Smooth muscle cell (in vitro differentiated cells): ENCODE measurements at regions not wholly inside any gene's neighbourhood (a gene's known extent, or its start where the extent isn't known, plus 50 kb on each side); places are given as distances from the start of the nearest gene placed in this dataset.

ENCODE experiments used
- DNase-seq: peaks from one replicate; lab custom pipeline; 2025; ENCODE audit not compliant: unreplicated experiment; lab: John Stamatoyannopoulos, UW
- H2AFZ ChIP-seq: fragments of 200-600 bp; sonication (generic); 2 replicates; pipeline ENCODE4 v1.6.0; 2016; ENCODE audit warnings: antibody characterized with exemption, low read depth, mild to moderate bottlenecking
- H3F3A ChIP-seq: fragments of 200-600 bp; sonication (generic); 2 replicates; pipeline ENCODE4 v1.6.0; 2017; ENCODE audit warnings: antibody characterized with exemption, low read depth
- H3K27ac ChIP-seq: fragments of 200-600 bp; sonication (generic); 2 replicates; pipeline ENCODE4 v1.5.1; 2016; ENCODE audit warnings: low read depth, mild to moderate bottlenecking
- H3K27me3 ChIP-seq: fragments of 200-600 bp; sonication (generic); 2 replicates; pipeline ENCODE4 v1.6.1; 2016; ENCODE audit warnings: low read depth, mild to moderate bottlenecking
- H3K36me3 ChIP-seq: fragments of 200-600 bp; sonication (generic); 2 replicates; pipeline ENCODE4 v1.5.1; 2016; ENCODE audit warnings: low read depth
- H3K4me1 ChIP-seq: fragments of 200-600 bp; sonication (generic); 2 replicates; pipeline ENCODE4 v1.5.1; 2016; ENCODE audit warnings: low read depth
- H3K4me2 ChIP-seq: fragments of 200-600 bp; sonication (generic); 2 replicates; pipeline ENCODE4 v1.6.0; 2016; ENCODE audit warnings: mild to moderate bottlenecking
- H3K4me3 ChIP-seq: fragments of 200-600 bp; sonication (generic); 2 replicates; pipeline ENCODE4 v1.5.1; 2016; ENCODE audit warnings: mild to moderate bottlenecking
- H3K79me2 ChIP-seq: fragments of 200-600 bp; sonication (generic); 2 replicates; pipeline ENCODE4 v1.6.0; 2016; ENCODE audit warnings: low read depth, mild to moderate bottlenecking
- H3K9ac ChIP-seq: fragments of 200-600 bp; sonication (generic); 2 replicates; pipeline ENCODE4 v1.6.0; 2016; ENCODE audit warnings: low read depth
- H3K9me3 ChIP-seq: fragments of 200-600 bp; sonication (generic); replicated peaks from 2 replicates; pipeline ENCODE4 v1.5.1; 2016; ENCODE audit warnings: low read depth
- H4K20me1 ChIP-seq: fragments of 200-600 bp; sonication (generic); 2 replicates; pipeline ENCODE4 v1.6.0; 2016; ENCODE audit warnings: low read depth
- CTCF ChIP-seq: fragments of 200-600 bp; sonication (generic); IDR thresholded peaks from 2 replicates; pipeline ENCODE4 v1.5.1; 2017; ENCODE audit warnings: borderline replicate concordance, mild to moderate bottlenecking, antibody characterized with exemption; ENCODE audit not compliant: insufficient read depth, poor library complexity, severe bottlenecking
- WGBS: methylation state at CpG from one replicate; pipeline ENCODE4 v1.1.7; 2016; ENCODE audit warnings: low lambda C conversion rate; 5-methylcytosine and 5-hydroxymethylcytosine counted together

- H3K36me3 ChIP-seq, result peaks cover 6% of the 10 kb centered on the region
- H3K4me2 ChIP-seq, result no peak overlapping the region
- no peak for TF ChIP-seq CTCF
- H3K79me2 ChIP-seq, result no peaks in the 10 kb centered on the region
- DNase-seq, result no peak
- no peak overlapping the region for H2AFZ ChIP-seq
- peaks cover 14% of the 10 kb centered on the region for H3K4me1 ChIP-seq
- H3K4me3 ChIP-seq, result no peak overlapping the region
- peaks cover 11% of the 10 kb centered on the region for H3K9me3 ChIP-seq
- no peaks in the 10 kb centered on the region for H3K27me3 ChIP-seq
- peak overlapping the region; percentile 87 for H3K27ac ChIP-seq
- H4K20me1 ChIP-seq, result no peaks in the 10 kb centered on the region
- WGBS, result 50% methylated on average over 1 of the region's 1 CpG
- H3F3A ChIP-seq, result no peaks in the 10 kb centered on the region
- no peak overlapping the region for H3K9ac ChIP-seq
Measured at GRCh38 chr13:50376895-50377575, 361.8 kb downstream of the KCNRG start.

- Histone ChIP-seq H3K27ac (no peak overlapping the region), H3K79me2 (no peaks in the 10 kb centered on the region), H4K20me1 (no peaks in the 10 kb centered on the region), H2AFZ (no peak overlapping the region), H3K4me1 (peaks cover 14% of the 10 kb centered on the region), H3K4me3 (no peak overlapping the region), H3K9ac (no peak overlapping the region), H3K36me3 (peaks cover 6% of the 10 kb centered on the region), H3K27me3 (no peaks in the 10 kb centered on the region), H3F3A (no peaks in the 10 kb centered on the region), H3K9me3 (peaks cover 11% of the 10 kb centered on the region), H3K4me2 (no peak overlapping the region)
- no peak for TF ChIP-seq CTCF
- no peak for DNase-seq
- 70% methylated on average over 2 of the region's 2 CpGs for WGBS
Measured at GRCh38 chr13:50377726-50378270, 362.6 kb downstream of the KCNRG start.

GRCh38 chr13:50378509-50379044, 363.3 kb downstream of the KCNRG start:
- Histone ChIP-seq H3K79me2 (no peaks in the 10 kb centered on the region), H3K4me3 (no peak overlapping the region), H3K4me2 (no peak overlapping the region), H3K9me3 (peaks cover 11% of the 10 kb centered on the region), H2AFZ (no peak overlapping the region), H3K9ac (no peak overlapping the region), H4K20me1 (no peaks in the 10 kb centered on the region), H3K4me1 (peaks cover 14% of the 10 kb centered on the region), H3F3A (no peaks in the 10 kb centered on the region), H3K36me3 (peaks cover 6% of the 10 kb centered on the region), H3K27me3 (no peaks in the 10 kb centered on the region), H3K27ac (no peak overlapping the region)
- TF ChIP-seq CTCF, result no peak
- 57% methylated on average over 5 of the region's 5 CpGs for WGBS
- no peak for DNase-seq
